HEK293 (cell line): ENCODE measurements at regions not wholly inside any gene's neighbourhood (a gene's known extent, or its start where the extent isn't known, plus 50 kb on each side); places are given as distances from the start of the nearest gene placed in this dataset.

Experiments
- CTCF ChIA-PET: fragments of 350-600 bp; formaldehyde crosslinking; extraction: SDS; loops from one replicate; lab custom pipeline; 2021; ENCODE audit warnings: antibody characterized with exemption; lab: Yijun Ruan, JAX
- POLR2A ChIA-PET: fragments of 300-600 bp; formaldehyde crosslinking; extraction: SDS; loops from one replicate; lab custom pipeline; 2020; ENCODE audit warnings: antibody characterized with exemption, inconsistent platforms; lab: Yijun Ruan, JAX
- H3K27ac ChIP-seq: fragments of 200-500 bp; sonication (Bioruptor generic); 2 replicates; pipeline ENCODE4 v1.5.1; 2014; ENCODE audit warnings: low read depth, low read length, control low read depth, inconsistent platforms; ENCODE audit errors: extremely low read depth
- H3K36me3 ChIP-seq, 2 experiments: fragments of 200-500 bp in 1 of 2; sonication (Bioruptor generic) in 1 of 2; 1 replicate in 1 of 2; 2 replicates in 1 of 2; pipeline ENCODE4 v1.5.1; 2014 to 2017; ENCODE audit warnings: inconsistent platforms in 2 of 2, low read length in 2 of 2; ENCODE audit not compliant: control insufficient read depth in 2 of 2, insufficient read depth in 1 of 2
- H3K4me1 ChIP-seq: fragments of 200-500 bp; sonication (Bioruptor generic); 2 replicates; pipeline ENCODE4 v1.5.1; 2014; ENCODE audit warnings: mild to moderate bottlenecking, low read length, inconsistent platforms; ENCODE audit not compliant: control insufficient read depth, insufficient read depth
- H3K4me3 ChIP-seq: 2 replicates; pipeline ENCODE4 v1.5.1; 2011; ENCODE audit warnings: low read depth, mild to moderate bottlenecking, control low read depth, low read length, moderate library complexity
- H3K9me3 ChIP-seq: fragments of 200-500 bp; sonication (Bioruptor generic); 2 replicates; pipeline ENCODE4 v1.5.1; 2014; ENCODE audit warnings: low read depth, low read length, inconsistent platforms; ENCODE audit not compliant: control insufficient read depth, insufficient read depth
- KLF9 ChIP-seq: fragments of 450-650 bp; formaldehyde crosslinking; IDR thresholded peaks from 2 replicates; pipeline ENCODE4 v1.5.1; 2016; ENCODE audit warnings: missing biosample characterization, missing genetic modification characterization, low read depth
- ZNF133 ChIP-seq: fragments of 450-650 bp; formaldehyde crosslinking; IDR thresholded peaks from 2 replicates; pipeline ENCODE4 v1.5.1; 2016; ENCODE audit warnings: missing biosample characterization, missing genetic modification characterization
- ZNF202 ChIP-seq: fragments of 450-650 bp; formaldehyde crosslinking; IDR thresholded peaks from 2 replicates; pipeline ENCODE4 v1.5.1; 2016; ENCODE audit warnings: missing biosample characterization, missing genetic modification characterization, borderline replicate concordance
- ZNF529 ChIP-seq: fragments of 450-650 bp; formaldehyde crosslinking; IDR thresholded peaks from 2 replicates; pipeline ENCODE4 v1.5.1; 2017; ENCODE audit warnings: missing genetic modification characterization, missing biosample characterization; ENCODE audit not compliant: insufficient replicate concordance
- ZNF561 ChIP-seq: fragments of 450-650 bp; IDR thresholded peaks from 2 replicates; pipeline ENCODE4 v1.5.1; 2018; ENCODE audit warnings: missing biosample characterization, missing genetic modification characterization, borderline replicate concordance
- ZNF768 ChIP-seq: fragments of 450-650 bp; formaldehyde crosslinking; IDR thresholded peaks from 2 replicates; pipeline ENCODE4 v1.5.1; 2018; ENCODE audit warnings: missing biosample characterization, mild to moderate bottlenecking, missing genetic modification characterization
- ZNF830 ChIP-seq: fragments of 450-650 bp; IDR thresholded peaks from 2 replicates; pipeline ENCODE4 v1.5.0; 2018; ENCODE audit warnings: missing biosample characterization, missing genetic modification characterization, low read depth, mild to moderate bottlenecking, moderate library complexity
- TF ChIP-seq, protein P1 (sequence below): fragments of 450-650 bp; formaldehyde crosslinking; conservative IDR thresholded peaks from 2 replicates; pipeline ENCODE4 v1.5.1; 2016; ENCODE audit warnings: low read depth, missing biosample characterization, missing genetic modification characterization
- TF ChIP-seq, protein P2 (sequence below): fragments of 450-650 bp; formaldehyde crosslinking; IDR thresholded peaks from 2 replicates; pipeline ENCODE4 v1.5.1; 2016; ENCODE audit warnings: missing biosample characterization, missing genetic modification characterization
- TF ChIP-seq, protein P3 (sequence below): fragments of 450-650 bp; formaldehyde crosslinking; IDR thresholded peaks from 2 replicates; pipeline ENCODE4 v1.5.1; 2016; ENCODE audit warnings: missing biosample characterization, missing genetic modification characterization
- TF ChIP-seq, protein P4 (sequence below): fragments of 450-650 bp; formaldehyde crosslinking; optimal IDR thresholded peaks from 2 replicates; pipeline ENCODE3; 2016; ENCODE audit warnings: missing biosample characterization, mild to moderate bottlenecking, missing genetic modification characterization
- TF ChIP-seq, protein P5 (sequence below): fragments of 450-650 bp; formaldehyde crosslinking; IDR thresholded peaks from 2 replicates; pipeline ENCODE4 v1.5.1; 2017; ENCODE audit warnings: missing biosample characterization, missing genetic modification characterization

DNA sequence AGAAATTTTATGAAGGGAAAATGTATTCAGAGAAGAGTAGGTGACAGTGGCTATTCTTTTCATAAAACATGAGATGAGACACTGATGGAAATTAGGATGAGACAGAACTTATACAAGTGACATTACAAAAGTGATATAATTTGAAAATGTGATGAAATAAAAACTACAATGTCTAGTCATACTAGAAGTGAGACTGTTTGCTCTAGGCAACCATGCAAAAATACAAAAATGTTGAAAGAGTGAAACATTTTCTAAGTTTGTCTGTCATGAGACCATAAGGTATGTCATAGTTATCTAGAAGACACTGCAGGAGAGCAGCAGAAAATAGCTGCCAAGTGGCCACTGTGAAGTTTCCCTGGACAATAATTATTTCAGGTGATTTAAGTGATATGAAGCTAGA lies 459.5 kb downstream of the DIPK2A start:
- H3K36me3 ChIP-seq = no peaks in the 10 kb centered on the region
- no peaks in the 10 kb centered on the region for H3K9me3 ChIP-seq
- no peaks in the 10 kb centered on the region for H3K4me1 ChIP-seq
- TF ChIP-seq, protein P1, sequence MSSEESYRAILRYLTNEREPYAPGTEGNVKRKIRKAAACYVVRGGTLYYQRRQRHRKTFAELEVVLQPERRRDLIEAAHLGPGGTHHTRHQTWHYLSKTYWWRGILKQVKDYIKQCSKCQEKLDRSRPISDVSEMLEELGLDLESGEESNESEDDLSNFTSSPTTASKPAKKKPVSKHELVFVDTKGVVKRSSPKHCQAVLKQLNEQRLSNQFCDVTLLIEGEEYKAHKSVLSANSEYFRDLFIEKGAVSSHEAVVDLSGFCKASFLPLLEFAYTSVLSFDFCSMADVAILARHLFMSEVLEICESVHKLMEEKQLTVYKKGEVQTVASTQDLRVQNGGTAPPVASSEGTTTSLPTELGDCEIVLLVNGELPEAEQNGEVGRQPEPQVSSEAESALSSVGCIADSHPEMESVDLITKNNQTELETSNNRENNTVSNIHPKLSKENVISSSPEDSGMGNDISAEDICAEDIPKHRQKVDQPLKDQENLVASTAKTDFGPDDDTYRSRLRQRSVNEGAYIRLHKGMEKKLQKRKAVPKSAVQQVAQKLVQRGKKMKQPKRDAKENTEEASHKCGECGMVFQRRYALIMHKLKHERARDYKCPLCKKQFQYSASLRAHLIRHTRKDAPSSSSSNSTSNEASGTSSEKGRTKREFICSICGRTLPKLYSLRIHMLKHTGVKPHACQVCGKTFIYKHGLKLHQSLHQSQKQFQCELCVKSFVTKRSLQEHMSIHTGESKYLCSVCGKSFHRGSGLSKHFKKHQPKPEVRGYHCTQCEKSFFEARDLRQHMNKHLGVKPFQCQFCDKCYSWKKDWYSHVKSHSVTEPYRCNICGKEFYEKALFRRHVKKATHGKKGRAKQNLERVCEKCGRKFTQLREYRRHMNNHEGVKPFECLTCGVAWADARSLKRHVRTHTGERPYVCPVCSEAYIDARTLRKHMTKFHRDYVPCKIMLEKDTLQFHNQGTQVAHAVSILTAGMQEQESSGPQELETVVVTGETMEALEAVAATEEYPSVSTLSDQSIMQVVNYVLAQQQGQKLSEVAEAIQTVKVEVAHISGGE (tag by site-specific recombination) = no peak
- TF ChIP-seq, all 188 proteins: peak for 0
- CTCF ChIA-PET = no interaction called here
- H3K4me3 ChIP-seq = no peak overlapping the region
- POLR2A ChIA-PET = no interaction called here
- H3K27ac ChIP-seq = no peak overlapping the region

DNA sequence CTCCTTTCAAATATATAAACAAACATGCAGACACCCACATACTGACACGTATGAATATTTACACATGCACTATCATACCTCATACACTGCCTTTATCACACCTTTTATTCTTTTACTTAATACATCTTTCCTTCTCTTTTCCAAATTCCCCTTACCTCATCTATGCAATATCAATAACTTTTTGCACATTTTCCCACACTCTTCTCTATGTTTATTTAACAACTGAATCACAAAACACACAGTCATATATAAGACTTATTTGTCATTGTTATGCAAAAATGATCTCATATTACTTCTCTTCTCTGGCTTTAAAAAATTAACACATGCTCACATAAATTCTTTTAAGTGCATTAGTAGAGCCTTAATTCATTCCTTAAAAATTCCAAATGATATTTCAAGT lies 461.4 kb downstream of the DIPK2A start:
- Histone ChIP-seq H3K9me3 (no peaks in the 10 kb centered on the region), H3K4me3 (no peak overlapping the region), H3K36me3 (no peaks in the 10 kb centered on the region), H3K27ac (no peak overlapping the region), H3K4me1 (no peaks in the 10 kb centered on the region)
- ChIA-PET CTCF (no interaction called here), POLR2A (no interaction called here)
- no peak for TF ChIP-seq KLF9 (tag by site-specific recombination)
- TF ChIP-seq, protein P2, sequence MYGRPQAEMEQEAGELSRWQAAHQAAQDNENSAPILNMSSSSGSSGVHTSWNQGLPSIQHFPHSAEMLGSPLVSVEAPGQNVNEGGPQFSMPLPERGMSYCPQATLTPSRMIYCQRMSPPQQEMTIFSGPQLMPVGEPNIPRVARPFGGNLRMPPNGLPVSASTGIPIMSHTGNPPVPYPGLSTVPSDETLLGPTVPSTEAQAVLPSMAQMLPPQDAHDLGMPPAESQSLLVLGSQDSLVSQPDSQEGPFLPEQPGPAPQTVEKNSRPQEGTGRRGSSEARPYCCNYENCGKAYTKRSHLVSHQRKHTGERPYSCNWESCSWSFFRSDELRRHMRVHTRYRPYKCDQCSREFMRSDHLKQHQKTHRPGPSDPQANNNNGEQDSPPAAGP (tag by site-specific recombination) = no peak
- TF ChIP-seq, protein P3, sequence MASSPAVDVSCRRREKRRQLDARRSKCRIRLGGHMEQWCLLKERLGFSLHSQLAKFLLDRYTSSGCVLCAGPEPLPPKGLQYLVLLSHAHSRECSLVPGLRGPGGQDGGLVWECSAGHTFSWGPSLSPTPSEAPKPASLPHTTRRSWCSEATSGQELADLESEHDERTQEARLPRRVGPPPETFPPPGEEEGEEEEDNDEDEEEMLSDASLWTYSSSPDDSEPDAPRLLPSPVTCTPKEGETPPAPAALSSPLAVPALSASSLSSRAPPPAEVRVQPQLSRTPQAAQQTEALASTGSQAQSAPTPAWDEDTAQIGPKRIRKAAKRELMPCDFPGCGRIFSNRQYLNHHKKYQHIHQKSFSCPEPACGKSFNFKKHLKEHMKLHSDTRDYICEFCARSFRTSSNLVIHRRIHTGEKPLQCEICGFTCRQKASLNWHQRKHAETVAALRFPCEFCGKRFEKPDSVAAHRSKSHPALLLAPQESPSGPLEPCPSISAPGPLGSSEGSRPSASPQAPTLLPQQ = no peak
- TF ChIP-seq, protein P4, sequence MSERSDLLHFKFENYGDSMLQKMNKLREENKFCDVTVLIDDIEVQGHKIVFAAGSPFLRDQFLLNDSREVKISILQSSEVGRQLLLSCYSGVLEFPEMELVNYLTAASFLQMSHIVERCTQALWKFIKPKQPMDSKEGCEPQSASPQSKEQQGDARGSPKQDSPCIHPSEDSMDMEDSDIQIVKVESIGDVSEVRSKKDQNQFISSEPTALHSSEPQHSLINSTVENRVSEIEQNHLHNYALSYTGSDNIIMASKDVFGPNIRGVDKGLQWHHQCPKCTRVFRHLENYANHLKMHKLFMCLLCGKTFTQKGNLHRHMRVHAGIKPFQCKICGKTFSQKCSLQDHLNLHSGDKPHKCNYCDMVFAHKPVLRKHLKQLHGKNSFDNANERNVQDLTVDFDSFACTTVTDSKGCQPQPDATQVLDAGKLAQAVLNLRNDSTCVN = no peak
- no peak for TF ChIP-seq ZNF830 (tag by site-specific recombination)
- TF ChIP-seq, protein P5, sequence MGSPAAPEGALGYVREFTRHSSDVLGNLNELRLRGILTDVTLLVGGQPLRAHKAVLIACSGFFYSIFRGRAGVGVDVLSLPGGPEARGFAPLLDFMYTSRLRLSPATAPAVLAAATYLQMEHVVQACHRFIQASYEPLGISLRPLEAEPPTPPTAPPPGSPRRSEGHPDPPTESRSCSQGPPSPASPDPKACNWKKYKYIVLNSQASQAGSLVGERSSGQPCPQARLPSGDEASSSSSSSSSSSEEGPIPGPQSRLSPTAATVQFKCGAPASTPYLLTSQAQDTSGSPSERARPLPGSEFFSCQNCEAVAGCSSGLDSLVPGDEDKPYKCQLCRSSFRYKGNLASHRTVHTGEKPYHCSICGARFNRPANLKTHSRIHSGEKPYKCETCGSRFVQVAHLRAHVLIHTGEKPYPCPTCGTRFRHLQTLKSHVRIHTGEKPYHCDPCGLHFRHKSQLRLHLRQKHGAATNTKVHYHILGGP (tag by site-specific recombination) = no peak
- TF ChIP-seq ZNF202 (tag by site-specific recombination) = no peak
- TF ChIP-seq ZNF529 = no peak
- no peak for TF ChIP-seq ZNF561 (tag by site-specific recombination)
- TF ChIP-seq ZNF133 (tag by site-specific recombination) = no peak

DNA sequence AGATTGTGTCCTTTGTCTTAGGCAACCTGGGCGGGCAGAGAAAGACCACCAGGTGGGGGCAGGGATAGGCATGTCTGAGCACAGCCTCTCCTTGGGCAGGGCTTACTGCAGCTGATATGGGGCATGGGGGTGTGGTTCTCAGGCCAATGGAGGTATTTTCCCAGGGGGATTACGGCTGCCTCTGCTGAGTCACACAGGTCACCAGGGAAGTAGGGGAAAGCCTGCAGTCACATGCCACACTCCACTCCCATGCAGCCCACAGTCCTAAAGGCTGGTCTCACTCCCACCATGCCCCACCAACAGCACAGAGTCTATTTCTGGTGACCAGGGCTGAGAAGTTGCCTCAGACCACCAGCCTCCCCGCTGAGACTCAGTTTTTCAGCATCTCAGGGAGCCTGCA lies 466.4 kb downstream of the DIPK2A start:
- Histone ChIP-seq H3K4me3 (no peak overlapping the region), H3K27ac (no peak overlapping the region), H3K36me3 (no peaks in the 10 kb centered on the region), H3K9me3 (no peaks in the 10 kb centered on the region)
- ChIA-PET POLR2A (no interaction called here), CTCF (interaction anchor here (0.6 kb wide), 1 partner anchor 509 kb away, joined by 3 read pairs; no protein-coding TSS in a partner anchor)
- TF ChIP-seq ZNF768 (tag by site-specific recombination) = no peak
- TF ChIP-seq, all 188 proteins: peak for 0
- no peaks in the 10 kb centered on the region for H3K4me1 ChIP-seq
